Keratinocyte (primary cell): ENCODE measurements at regions not wholly inside any gene's neighbourhood (a gene's known extent, or its start where the extent isn't known, plus 50 kb on each side); places are given as distances from the start of the nearest gene placed in this dataset.

Experiments used
- CTCF ChIP-seq, 3 experiments: IDR thresholded peaks in 1 of 3; conservative IDR thresholded peaks in 1 of 3; optimal IDR thresholded peaks in 1 of 3; 2 replicates in 2 of 3; 3 replicates in 1 of 3; pipeline versions ENCODE3 to v1.5.1; 2011; ENCODE audit warnings: low read length in 3 of 3, mild to moderate bottlenecking in 3 of 3, moderate library complexity in 2 of 3, control low read depth in 1 of 3, inconsistent platforms in 1 of 3; ENCODE audit not compliant: insufficient read depth in 2 of 3; ENCODE audit errors: extremely low read depth in 1 of 3
- EZH2 ChIP-seq: IDR thresholded peaks from one replicate; pipeline ENCODE4 v1.6.1; 2012; ENCODE audit warnings: inconsistent platforms, mild to moderate bottlenecking, low read length, moderate library complexity

- TF ChIP-seq CTCF (optimal IDR thresholded peaks at IDR 0.05 in 1 of 3, IDR thresholded peaks at IDR 0.05 in 1 of 3, conservative IDR thresholded peaks at IDR 0.05 in 1 of 3; ENCODE audit: extremely low read depth in 1 of 3, insufficient read depth in 2 of 3, low read length in 3 of 3), result peak in 1 of 3 experiments; percentile 9
- TF ChIP-seq EZH2, result no peak
These were observed 96.3 kb downstream of the RFPL4B start for GRCh38 chr6:112443179-112444065.
